Chondrocyte (in vitro differentiated cells): ENCODE measurements at regions not wholly inside any gene's neighbourhood (a gene's known extent, or its start where the extent isn't known, plus 50 kb on each side); places are given as distances from the start of the nearest gene placed in this dataset.
A peak's percentile ranks its signal among the peaks of the same experiment; 100 is the strongest.

Source experiments
- DNase-seq: peaks from one replicate; pipeline ENCODE4 v3.0.0; 2021; ENCODE audit warnings: mixed read lengths, low spot score
- H3K27ac Mint-ChIP-seq: one replicate; pipeline ENCODE4 v1.8.0; 2021; ENCODE audit warnings: mild to moderate bottlenecking, moderate library complexity, mixed read lengths; ENCODE audit not compliant: unreplicated experiment
- H3K27me3 Mint-ChIP-seq: 2 replicates; pipeline ENCODE4 v1.8.0; 2021; ENCODE audit warnings: low read depth, mixed read lengths
- H3K36me3 Mint-ChIP-seq: 2 replicates; pipeline ENCODE4 v1.8.0; 2021; ENCODE audit warnings: low read depth, mixed read lengths
- H3K4me1 Mint-ChIP-seq: 2 replicates; pipeline ENCODE4 v1.8.0; 2021; ENCODE audit warnings: low read depth, mild to moderate bottlenecking, mixed read lengths
- H3K4me3 Mint-ChIP-seq: one replicate; pipeline ENCODE4 v1.8.0; 2021; ENCODE audit warnings: mild to moderate bottlenecking, moderate library complexity, mixed read lengths; ENCODE audit not compliant: unreplicated experiment
- H3K9me3 Mint-ChIP-seq: 2 replicates; pipeline ENCODE4 v1.8.0; 2021; ENCODE audit warnings: low read depth, mixed read lengths
- CTCF ChIP-seq: fragments of 200-600 bp; sonication (generic); IDR thresholded peaks from 2 replicates; pipeline ENCODE4 v1.5.0; 2021; ENCODE audit warnings: antibody characterized with exemption, mild to moderate bottlenecking, moderate library complexity

- peaks cover 4% of the 10 kb centered on the region for H3K9me3 Mint-ChIP-seq
- H3K36me3 Mint-ChIP-seq = no peaks in the 10 kb centered on the region
- DNase-seq = no peak
- H3K27me3 Mint-ChIP-seq = no peaks in the 10 kb centered on the region
- H3K4me1 Mint-ChIP-seq = peaks cover 29% of the 10 kb centered on the region
- no peak overlapping the region for H3K4me3 Mint-ChIP-seq
- H3K27ac Mint-ChIP-seq = peak overlapping the region; percentile 96
- TF ChIP-seq CTCF = no peak
Measured at GRCh38 chr5:89988129-89988810, 421.3 kb downstream of the CETN3 start.

GRCh38 chr5:89983216-89983615, 426.3 kb downstream of the CETN3 start:
- peaks cover 11% of the 10 kb centered on the region for H3K4me1 Mint-ChIP-seq
- no peak overlapping the region for H3K27ac Mint-ChIP-seq
- no peak overlapping the region for H3K4me3 Mint-ChIP-seq
- no peak for TF ChIP-seq CTCF
- H3K9me3 Mint-ChIP-seq = no peaks in the 10 kb centered on the region
- no peaks in the 10 kb centered on the region for H3K36me3 Mint-ChIP-seq
- no peaks in the 10 kb centered on the region for H3K27me3 Mint-ChIP-seq
- DNase-seq = no peak

- DNase-seq = no peak
- Mint-ChIP-seq H3K9me3 (no peaks in the 10 kb centered on the region), H3K27me3 (no peaks in the 10 kb centered on the region), H3K27ac (no peak overlapping the region), H3K4me3 (no peak overlapping the region), H3K4me1 (peaks cover 8% of the 10 kb centered on the region), H3K36me3 (no peaks in the 10 kb centered on the region)
- no peak for TF ChIP-seq CTCF
Measured at GRCh38 chr5:89981878-89982773, 427.4 kb downstream of the CETN3 start.

GRCh38 chr5:89981021-89981420, 428.5 kb downstream of the CETN3 start:
- Mint-ChIP-seq H3K36me3 (no peaks in the 10 kb centered on the region), H3K4me3 (no peak overlapping the region)

More at GRCh38 chr5:89981021-89981420, 428.5 kb downstream of the CETN3 start:
- H3K27ac Mint-ChIP-seq = no peak overlapping the region
- no peaks in the 10 kb centered on the region for H3K9me3 Mint-ChIP-seq
- H3K27me3 Mint-ChIP-seq = no peaks in the 10 kb centered on the region
- DNase-seq = no peak
- peaks cover 8% of the 10 kb centered on the region for H3K4me1 Mint-ChIP-seq
- no peak for TF ChIP-seq CTCF
